T-cell (primary cell): ENCODE measurements at regions not wholly inside any gene's neighbourhood (a gene's known extent, or its start where the extent isn't known, plus 50 kb on each side); places are given as distances from the start of the nearest gene placed in this dataset.

Source experiments
- ATAC-seq, 4 experiments: fragments of 200-7000 bp in 3 of 4; fragments of 150-1000 bp in 1 of 4; cut with Tn5 transposase; replicated peaks in 1 of 4; 1 replicate in 3 of 4; 2 replicates in 1 of 4; pipeline ENCODE4 v1.10.0; 2021; ENCODE audit warnings: moderate library complexity in 3 of 4, mild to moderate bottlenecking in 2 of 4, moderate number of reproducible peaks in 1 of 4
- CTCF ChIA-PET, 2 donors: fragments of 300-600 bp; sonication (Branson Sonifier 250); formaldehyde crosslinking; loops; one replicate each; lab custom pipeline; 2022; ENCODE audit warnings: antibody characterized with exemption in 2 of 2; lab: Charles Lee
- POLR2A ChIA-PET, 2 donors: fragments of 300-600 bp; sonication (Branson Sonifier 250); formaldehyde crosslinking; loops; one replicate each; lab custom pipeline; 2022; ENCODE audit warnings: antibody characterized with exemption in 2 of 2; lab: Charles Lee
- DNase-seq, 35 experiments: peaks; one replicate each; pipeline versions ENCODE4 v3.0.0 to v3.0.0-alpha.2; 2013 to 2023
- H3K27ac ChIP-seq: one replicate; pipeline ENCODE4 v1.5.1; 2013; ENCODE audit warnings: low read length
- H3K27me3 ChIP-seq, 2 experiments: replicated peaks in 1 of 2; 1 replicate in 1 of 2; 2 replicates in 1 of 2; pipeline versions ENCODE4 v1.6.1 to v1.7.0; 2013; ENCODE audit warnings: low read length in 1 of 2, mixed read lengths in 1 of 2; ENCODE audit not compliant: control insufficient read depth in 2 of 2, insufficient read depth in 2 of 2; ENCODE audit errors: extremely low read depth in 1 of 2
- H3K36me3 ChIP-seq, 2 donors: 1 replicate in 1 of 2; 2 replicates in 1 of 2; pipeline versions ENCODE4 v1.6.1 to v1.7.0; 2013; ENCODE audit warnings: low read length in 1 of 2; ENCODE audit not compliant: control insufficient read depth in 2 of 2, insufficient read depth in 1 of 2; ENCODE audit errors: extremely low read depth in 1 of 2
- H3K4me1 ChIP-seq, 2 experiments: 1 replicate in 1 of 2; 2 replicates in 1 of 2; pipeline versions ENCODE4 v1.6.1 to v1.7.0; 2013; ENCODE audit warnings: low read length in 2 of 2, mixed read lengths in 1 of 2; ENCODE audit not compliant: insufficient read depth in 2 of 2, control insufficient read depth in 1 of 2; ENCODE audit errors: extremely low read depth in 1 of 2
- H3K4me3 ChIP-seq, 2 donors: 1 replicate in 1 of 2; 2 replicates in 1 of 2; pipeline versions ENCODE4 v1.5.1 to v1.7.0; 2013; ENCODE audit warnings: mild to moderate bottlenecking in 2 of 2, low read length in 1 of 2, moderate library complexity in 1 of 2; ENCODE audit not compliant: control insufficient read depth in 1 of 2; ENCODE audit errors: extremely low read depth in 1 of 2
- H3K9me3 ChIP-seq: 2 replicates; pipeline ENCODE4 v1.7.0; 2013
- H3K27ac Mint-ChIP-seq, 2 donors: one replicate each; pipeline ENCODE4 v1.8.0; 2020 to 2021; ENCODE audit warnings: mild to moderate bottlenecking in 2 of 2, mixed read lengths in 2 of 2
- H3K27me3 Mint-ChIP-seq, 2 donors: one replicate each; pipeline ENCODE4 v1.8.0; 2021 to 2022; ENCODE audit warnings: mixed read lengths in 2 of 2
- H3K36me3 Mint-ChIP-seq: one replicate; pipeline ENCODE4 v1.8.0; 2021; ENCODE audit warnings: mixed read lengths
- H3K4me1 Mint-ChIP-seq, 3 donors: one replicate each; pipeline ENCODE4 v1.8.0; 2020 to 2022; ENCODE audit warnings: mixed read lengths in 3 of 3, mild to moderate bottlenecking in 1 of 3
- H3K4me3 Mint-ChIP-seq, 3 donors: one replicate each; pipeline ENCODE4 v1.8.0; 2020 to 2022; ENCODE audit warnings: mild to moderate bottlenecking in 3 of 3, mixed read lengths in 3 of 3, moderate library complexity in 3 of 3
- H3K9me3 Mint-ChIP-seq, 3 donors: one replicate each; pipeline ENCODE4 v1.8.0; 2020 to 2022; ENCODE audit warnings: mixed read lengths in 3 of 3
- WGBS: methylation state at CpG from one replicate; pipeline ENCODE4 v1.1.5; 2013; ENCODE audit warnings: missing lambda C conversion rate; ENCODE audit not compliant: insufficient coverage; 5-methylcytosine and 5-hydroxymethylcytosine counted together

DNA sequence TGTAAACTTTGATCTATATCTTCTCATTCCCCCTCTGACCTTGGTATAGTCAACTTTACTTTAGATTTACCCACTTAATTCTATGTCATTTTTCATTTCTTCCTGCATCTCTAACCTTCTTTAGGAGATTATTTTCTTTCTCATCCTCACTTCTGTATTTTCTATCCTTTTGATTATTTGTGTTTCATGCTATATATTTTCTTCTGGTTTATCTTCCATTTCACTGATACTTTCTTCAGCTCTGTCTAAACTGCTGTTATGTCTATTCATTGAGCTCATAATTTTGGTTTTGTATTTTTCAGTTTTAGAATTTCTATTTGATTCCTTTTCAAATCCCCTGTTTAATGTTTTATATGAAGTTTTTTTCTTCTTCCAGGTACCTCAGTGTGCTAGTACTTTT, 171.1 kb upstream of the LYZL1 start:
- H3K9me3 Mint-ChIP-seq = peaks cover 14 to 20% (median 16%) of the 10 kb centered on the region in 3 donors

GRCh38 chr10:29119374-29119773, 169.5 kb upstream of the LYZL1 start:
- CTCF ChIA-PET = interaction anchor here in 1 of 2 donors (0.6 kb wide), 1 partner anchor 389 kb away, joined by 3 read pairs; no protein-coding TSS in a partner anchor
- 90% methylated on average over 3 of the region's 8 CpGs for WGBS

More for the DNA sequence above, 171.1 kb upstream of the LYZL1 start:
- Histone ChIP-seq H3K27ac (no peak overlapping the region), H3K27me3 (peaks cover 0 to 6% of the 10 kb centered on the region in 2 experiments), H3K4me3 (no peak overlapping the region), H3K9me3 (no peaks in the 10 kb centered on the region), H3K36me3 (no peaks in the 10 kb centered on the region), H3K4me1 (no peaks in the 10 kb centered on the region)
- Mint-ChIP-seq H3K27me3 (peaks cover 0 to 14% of the 10 kb centered on the region in 2 donors), H3K36me3 (no peaks in the 10 kb centered on the region), H3K4me1 (no peaks in the 10 kb centered on the region), H3K4me3 (no peak overlapping the region), H3K27ac (no peak overlapping the region)
- CTCF ChIA-PET = no interaction called here
- DNase-seq (no peak), ATAC-seq (no peak)
- POLR2A ChIA-PET = interaction anchor here in 1 of 2 donors (0.7 kb wide), 1 partner anchor 978 kb away, joined by 3 read pairs; no protein-coding TSS in a partner anchor

GRCh38 chr10:29120216-29120615, 168.7 kb upstream of the LYZL1 start:
- Mint-ChIP-seq H3K36me3 (no peaks in the 10 kb centered on the region), H3K4me1 (no peaks in the 10 kb centered on the region), H3K4me3 (no peak overlapping the region), H3K27me3 (no peaks in the 10 kb centered on the region), H3K27ac (no peak overlapping the region), H3K9me3 (peaks cover 9 to 21% (median 17%) of the 10 kb centered on the region in 3 donors)
- CTCF ChIA-PET = interaction anchor here in 1 of 2 donors (0.6 kb wide), 1 partner anchor 390 kb away, joined by 3 read pairs; no protein-coding TSS in a partner anchor
- H3K36me3 ChIP-seq = no peaks in the 10 kb centered on the region
- H3K4me3 ChIP-seq = no peak overlapping the region
- H3K4me1 ChIP-seq = no peaks in the 10 kb centered on the region
- no peak for ATAC-seq
- 100% methylated on average over 2 of the region's 3 CpGs for WGBS
- no peaks in the 10 kb centered on the region for H3K9me3 ChIP-seq
- DNase-seq = no peak
- POLR2A ChIA-PET = no interaction called here
- no peak overlapping the region for H3K27ac ChIP-seq
- peaks cover 0 to 6% of the 10 kb centered on the region in 2 experiments for H3K27me3 ChIP-seq

More at GRCh38 chr10:29119374-29119773, 169.5 kb upstream of the LYZL1 start:
- Histone ChIP-seq H3K36me3 (no peaks in the 10 kb centered on the region), H3K27me3 (peaks cover 0 to 6% of the 10 kb centered on the region in 2 experiments), H3K4me1 (no peaks in the 10 kb centered on the region), H3K27ac (no peak overlapping the region), H3K4me3 (no peak overlapping the region), H3K9me3 (no peaks in the 10 kb centered on the region)
- Mint-ChIP-seq H3K4me1 (no peaks in the 10 kb centered on the region), H3K27me3 (peaks cover 0 to 3% of the 10 kb centered on the region in 2 donors), H3K9me3 (peaks cover 12 to 24% (median 20%) of the 10 kb centered on the region in 3 donors), H3K36me3 (no peaks in the 10 kb centered on the region), H3K27ac (no peak overlapping the region), H3K4me3 (no peak overlapping the region)
- ATAC-seq (no peak), DNase-seq (no peak)
- POLR2A ChIA-PET = no interaction called here

DNA sequence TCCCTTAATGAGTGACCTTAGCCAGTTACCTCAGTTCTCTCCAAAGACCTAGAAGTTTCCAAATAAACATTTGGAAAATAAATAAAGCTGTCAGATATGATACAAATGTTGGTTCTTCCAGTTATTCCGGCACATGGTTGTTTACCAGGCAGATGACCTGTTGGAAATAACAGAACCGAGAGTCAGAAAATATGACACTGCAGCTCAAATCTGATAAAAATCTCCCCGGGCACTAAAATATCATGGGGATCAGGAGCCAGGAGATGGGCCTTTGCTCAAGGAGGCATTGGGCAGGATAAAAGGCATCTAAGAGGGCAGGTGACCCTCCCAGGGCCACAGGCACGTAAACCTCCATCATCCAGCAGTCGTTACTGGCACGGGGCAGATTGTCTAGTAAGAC, 164.0 kb upstream of the LYZL1 start:
- no peaks in the 10 kb centered on the region for H3K4me1 Mint-ChIP-seq
- no peak overlapping the region for H3K4me3 Mint-ChIP-seq
- ATAC-seq (no peak), DNase-seq (no peak)
- H3K27ac Mint-ChIP-seq = no peak overlapping the region
- H3K36me3 Mint-ChIP-seq = no peaks in the 10 kb centered on the region
- Histone ChIP-seq H3K36me3 (no peaks in the 10 kb centered on the region), H3K4me1 (no peaks in the 10 kb centered on the region), H3K27ac (no peak overlapping the region), H3K27me3 (peaks cover 0 to 2% of the 10 kb centered on the region in 2 experiments), H3K4me3 (no peak overlapping the region), H3K9me3 (no peaks in the 10 kb centered on the region)
- H3K9me3 Mint-ChIP-seq = peaks cover 0 to 4% (median 4%) of the 10 kb centered on the region in 3 donors
- 98% methylated on average over 6 of the region's 6 CpGs for WGBS
- POLR2A ChIA-PET = no interaction called here
- peaks cover 3 to 5% of the 10 kb centered on the region in 2 donors for H3K27me3 Mint-ChIP-seq
- CTCF ChIA-PET = no interaction called here

- H3K36me3 Mint-ChIP-seq = no peaks in the 10 kb centered on the region
- CTCF ChIA-PET = no interaction called here
Observed at GRCh38 chr10:29127037-29127700, 161.7 kb upstream of the LYZL1 start.

DNA sequence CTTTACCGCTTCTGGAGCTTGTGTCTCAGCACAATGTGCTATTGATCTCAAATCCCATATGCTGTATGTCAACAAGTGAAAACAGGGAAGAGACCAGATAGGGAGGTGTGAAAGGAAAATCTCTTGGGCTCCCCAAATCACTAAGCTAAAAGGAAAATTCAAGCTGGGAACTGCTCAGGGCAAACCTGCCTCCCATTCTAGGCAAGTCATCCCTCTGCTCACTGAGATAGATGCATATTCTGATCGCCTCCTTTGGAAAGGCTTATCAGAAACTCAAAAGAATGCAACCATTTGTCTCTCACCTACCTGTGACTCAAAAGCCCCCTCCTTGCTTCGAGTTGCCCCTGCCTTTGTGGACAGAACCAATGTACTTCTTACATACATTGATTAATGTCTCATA, 161.1 kb upstream of the LYZL1 start:
- no peak overlapping the region for H3K27ac Mint-ChIP-seq
- H3K9me3 Mint-ChIP-seq = peaks cover 0 to 4% (median 4%) of the 10 kb centered on the region in 3 donors
- CTCF ChIA-PET = no interaction called here

More at GRCh38 chr10:29127037-29127700, 161.7 kb upstream of the LYZL1 start:
- Histone ChIP-seq H3K27ac (no peak overlapping the region), H3K36me3 (no peaks in the 10 kb centered on the region), H3K4me1 (no peaks in the 10 kb centered on the region), H3K4me3 (no peak overlapping the region), H3K9me3 (no peaks in the 10 kb centered on the region), H3K27me3 (peaks cover 0 to 4% of the 10 kb centered on the region in 2 experiments)
- H3K9me3 Mint-ChIP-seq = peaks cover 0 to 4% (median 4%) of the 10 kb centered on the region in 3 donors
- DNase-seq (no peak), ATAC-seq (no peak)
- POLR2A ChIA-PET = no interaction called here
- no peak overlapping the region for H3K27ac Mint-ChIP-seq
- no peaks in the 10 kb centered on the region for H3K4me1 Mint-ChIP-seq
- no CpG with 5 or more reads among the region's 7 CpGs for WGBS
- peaks cover 8 to 9% of the 10 kb centered on the region in 2 donors for H3K27me3 Mint-ChIP-seq
- H3K4me3 Mint-ChIP-seq = no peak overlapping the region

More for the DNA sequence above, 161.1 kb upstream of the LYZL1 start:
- POLR2A ChIA-PET = no interaction called here
- no peaks in the 10 kb centered on the region for H3K4me1 ChIP-seq
- Mint-ChIP-seq H3K4me1 (no peaks in the 10 kb centered on the region), H3K4me3 (no peak overlapping the region), H3K36me3 (no peaks in the 10 kb centered on the region), H3K27me3 (peaks cover 13 to 14% of the 10 kb centered on the region in 2 donors)
- ATAC-seq (no peak), DNase-seq (no peak)
- WGBS = 50% methylated on average over 2 of the region's 3 CpGs
- no peak overlapping the region for H3K4me3 ChIP-seq
- H3K9me3 ChIP-seq = no peaks in the 10 kb centered on the region
- H3K36me3 ChIP-seq = no peaks in the 10 kb centered on the region
- peaks cover 0 to 6% of the 10 kb centered on the region in 2 experiments for H3K27me3 ChIP-seq
- H3K27ac ChIP-seq = no peak overlapping the region
